Esophagus squamous epithelium (tissue), 4 donors: ENCODE measurements at regions not wholly inside any gene's neighbourhood (a gene's known extent, or its start where the extent isn't known, plus 50 kb on each side); places are given as distances from the start of the nearest gene placed in this dataset.

Source experiments
- CTCF ChIP-seq, 6 experiments: fragments of 450-650 bp in 4 of 6; fragments of 200-600 bp in 2 of 6; sonication (generic) in 2 of 6; IDR thresholded peaks; one replicate each; pipeline ENCODE4 v1.5.1; 2016 to 2019; ENCODE audit warnings: antibody characterized with exemption in 6 of 6, mild to moderate bottlenecking in 4 of 6, moderate library complexity in 4 of 6
- POLR2A ChIP-seq, 4 donors: fragments of 450-650 bp; IDR thresholded peaks; one replicate each; pipeline ENCODE4 v1.6.1; 2017; ENCODE audit warnings: antibody characterized with exemption in 4 of 4, mild to moderate bottlenecking in 4 of 4, moderate library complexity in 3 of 4

GRCh38 chr1:60448850-60449249, 375.3 kb upstream of the C1orf87 start:
- TF ChIP-seq CTCF (IDR thresholded peaks at IDR 0.05) (no peak), POLR2A (IDR thresholded peaks at IDR 0.05) (no peak)
